IMR-90 (cell line): ENCODE measurements at regions not wholly inside any gene's neighbourhood (a gene's known extent, or its start where the extent isn't known, plus 50 kb on each side); places are given as distances from the start of the nearest gene placed in this dataset.

Experiments
- ATAC-seq: fragments of 200-7000 bp; cut with Tn5 transposase; 2 replicates; pipeline ENCODE4 v1.9.1; 2020; ENCODE audit warnings: low read depth, mild to moderate bottlenecking, moderate library complexity
- BruUV-seq: library from RNA; stranded (reverse); fragments of 400-500 nt; replicated peaks from 2 replicates; lab custom pipeline; 2021; lab: Mats Ljungman, UMichigan
- CTCF ChIA-PET: fragments of 300-600 bp; formaldehyde crosslinking; extraction: SDS; loops from one replicate; lab custom pipeline; 2021; ENCODE audit warnings: antibody characterized with exemption; lab: Yijun Ruan, JAX
- POLR2A ChIA-PET: fragments of 300-600 bp; sonication (Branson Sonifier 250); formaldehyde crosslinking; loops from one replicate; lab custom pipeline; 2022; ENCODE audit warnings: antibody characterized with exemption; ENCODE audit not compliant: unreplicated experiment; lab: Charles Lee
- DNase-seq: peaks from one replicate; pipeline ENCODE4 v3.0.0; 2013
- H2AFZ ChIP-seq: replicated peaks from 2 replicates; pipeline ENCODE3; 2013; ENCODE audit warnings: low read length, mild to moderate bottlenecking; ENCODE audit not compliant: poor library complexity
- H2AK5ac ChIP-seq: 2 replicates; pipeline ENCODE4 v1.6.1; 2013; ENCODE audit warnings: low read depth, low read length, inconsistent platforms
- H2AK9ac ChIP-seq: replicated peaks from 2 replicates; pipeline ENCODE3; 2013; ENCODE audit warnings: mild to moderate bottlenecking, low read depth, low read length, moderate library complexity; ENCODE audit not compliant: poor library complexity
- H2BK120ac ChIP-seq: 2 replicates; pipeline ENCODE4 v1.6.1; 2013; ENCODE audit warnings: low read depth, low read length, inconsistent platforms
- H2BK15ac ChIP-seq: 3 replicates; pipeline ENCODE4 v1.6.1; 2013; ENCODE audit warnings: low read depth, low read length, inconsistent platforms
- H2BK20ac ChIP-seq: 2 replicates; pipeline ENCODE4 v1.6.1; 2013; ENCODE audit warnings: low read depth, mild to moderate bottlenecking, inconsistent platforms, low read length, moderate library complexity
- H2BK5ac ChIP-seq: 2 replicates; pipeline ENCODE4 v1.6.1; 2013; ENCODE audit warnings: mild to moderate bottlenecking, low read depth, low read length, inconsistent platforms; ENCODE audit not compliant: poor library complexity, severe bottlenecking
- H3K14ac ChIP-seq: replicated peaks from 2 replicates; pipeline ENCODE4 v1.6.1; 2013; ENCODE audit warnings: low read depth, low read length, inconsistent platforms
- H3K18ac ChIP-seq: 2 replicates; pipeline ENCODE4 v1.6.1; 2013; ENCODE audit warnings: low read depth, low read length, control low read depth
- H3K23ac ChIP-seq: 2 replicates; pipeline ENCODE4 v1.6.1; 2013; ENCODE audit warnings: low read depth, low read length, inconsistent platforms
- H3K27ac ChIP-seq: 2 replicates; pipeline ENCODE4 v1.5.1; 2013; ENCODE audit warnings: mild to moderate bottlenecking, control low read depth, low read length; ENCODE audit not compliant: insufficient read depth
- H3K27me3 ChIP-seq: 2 replicates; pipeline ENCODE4 v1.6.1; 2013; ENCODE audit warnings: low read length; ENCODE audit not compliant: control insufficient read depth, insufficient read depth
- H3K36me3 ChIP-seq: 2 replicates; pipeline ENCODE4 v1.6.1; 2013; ENCODE audit warnings: low read length, mixed read lengths; ENCODE audit not compliant: control insufficient read depth, insufficient read depth
- H3K4ac ChIP-seq: 2 replicates; pipeline ENCODE4 v1.6.1; 2013; ENCODE audit warnings: low read depth, low read length, inconsistent platforms
- H3K4me1 ChIP-seq: 2 replicates; pipeline ENCODE4 v1.6.1; 2013; ENCODE audit warnings: low read length, mixed read lengths; ENCODE audit not compliant: control insufficient read depth, insufficient read depth
- H3K4me2 ChIP-seq: 2 replicates; pipeline ENCODE4 v1.6.1; 2013; ENCODE audit warnings: low read depth, mild to moderate bottlenecking, control low read depth, low read length, moderate library complexity
- H3K4me3 ChIP-seq: 2 replicates; pipeline ENCODE4 v1.5.1; 2013; ENCODE audit warnings: low read depth, mild to moderate bottlenecking, control low read depth, low read length, moderate library complexity; ENCODE audit not compliant: insufficient read depth
- H3K56ac ChIP-seq: 2 replicates; pipeline ENCODE4 v1.6.1; 2013; ENCODE audit warnings: low read length, inconsistent platforms; ENCODE audit not compliant: insufficient read depth; ENCODE audit errors: extremely low read depth
- H3K79me1 ChIP-seq, 2 experiments: 2 replicates each; pipeline ENCODE4 v1.6.1; 2013; ENCODE audit warnings: low read length in 2 of 2, inconsistent platforms in 1 of 2, low read depth in 1 of 2
- H3K9ac ChIP-seq: 2 replicates; pipeline ENCODE4 v1.6.1; 2013; ENCODE audit warnings: low read depth, low read length, control low read depth
- H3K9me1 ChIP-seq: 2 replicates; pipeline ENCODE4 v1.6.1; 2013; ENCODE audit warnings: low read length, inconsistent platforms; ENCODE audit not compliant: insufficient read depth
- H3K9me3 ChIP-seq: 2 replicates; pipeline ENCODE4 v1.6.1; 2013; ENCODE audit warnings: low read length; ENCODE audit not compliant: control insufficient read depth, insufficient read depth
- H4K20me1 ChIP-seq: 2 replicates; pipeline ENCODE4 v1.6.1; 2013; ENCODE audit warnings: low read length, inconsistent platforms; ENCODE audit not compliant: insufficient read depth
- H4K5ac ChIP-seq: 2 replicates; pipeline ENCODE4 v1.6.1; 2013; ENCODE audit warnings: mild to moderate bottlenecking, low read depth, low read length, control low read depth
- H4K8ac ChIP-seq, 2 experiments: 2 replicates each; pipeline ENCODE4 v1.6.1; 2013; ENCODE audit warnings: low read depth in 2 of 2, low read length in 2 of 2, control low read depth in 1 of 2, inconsistent platforms in 1 of 2
- H4K91ac ChIP-seq: 2 replicates; pipeline ENCODE4 v1.6.1; 2013; ENCODE audit warnings: low read depth, low read length, inconsistent platforms; ENCODE audit not compliant: insufficient read depth
- CEBPB ChIP-seq: IDR thresholded peaks from 2 replicates; pipeline ENCODE4 v1.6.1; 2012; ENCODE audit warnings: low read depth, low read length, improper control_type of control experiment
- NFE2L2 ChIP-seq: fragments of 150-350 bp; IDR thresholded peaks from 2 replicates; pipeline ENCODE4 v1.6.1; 2016; ENCODE audit warnings: low read depth, mild to moderate bottlenecking, low read length
- RCOR1 ChIP-seq: IDR thresholded peaks from 2 replicates; pipeline ENCODE4 v1.6.1; 2012; ENCODE audit warnings: mild to moderate bottlenecking, low read length, improper control_type of control experiment; ENCODE audit not compliant: insufficient replicate concordance
- RFX5 ChIP-seq: IDR thresholded peaks from 2 replicates; pipeline ENCODE4 v1.8.0; 2012; ENCODE audit warnings: low read depth, mild to moderate bottlenecking, low read length, moderate library complexity
- WGBS, 2 experiments: methylation state at CpG; one replicate each; pipeline versions ENCODE4 v1.1.5 to v1.1.7; 2013; ENCODE audit warnings: missing lambda C conversion rate in 2 of 2; ENCODE audit not compliant: insufficient read length in 1 of 2; ENCODE audit errors: extremely low coverage in 2 of 2; 5-methylcytosine and 5-hydroxymethylcytosine counted together
- dilution Hi-C: fragments of 300-500 bp; cut with HindIII; formaldehyde crosslinking; loops from one replicate; pipeline ENCODE4 v1.14.3; 2018; ENCODE audit warnings: low sequenced_read_pairs; ENCODE audit not compliant: unreplicated experiment
- in situ Hi-C: fragments of 300-500 bp; cut with MboI; formaldehyde crosslinking; loops from 3 replicates; pipeline ENCODE4 v1.14.3; 2019; ENCODE audit warnings: low sequenced_read_pairs, inconsistent platforms, mixed read lengths
- intact Hi-C: fragments of 100-400 bp; cut with micrococcal nuclease; formaldehyde crosslinking; loops from 2 replicates; pipeline ENCODE4 v1.10.0; 2022

DNA sequence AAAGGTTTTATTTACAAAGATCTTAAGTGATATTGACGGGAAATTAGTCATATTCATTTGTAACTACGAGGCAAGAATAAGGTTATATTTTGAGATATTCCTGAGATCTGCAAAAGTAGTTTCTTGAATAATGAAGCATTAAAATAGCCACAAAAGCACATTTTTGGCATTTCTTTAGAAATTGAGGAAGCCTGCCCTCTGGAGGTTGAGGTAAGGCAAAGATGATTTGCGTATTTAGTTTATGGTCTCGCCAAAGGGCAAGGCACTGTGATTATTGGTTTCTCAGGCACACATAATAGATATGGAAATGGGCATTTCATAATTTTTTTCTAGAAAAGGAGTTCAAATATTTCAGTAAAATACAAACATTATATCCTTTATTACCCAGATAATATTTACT is 143.7 kb upstream of the RPRM start:
- ChIA-PET CTCF (no interaction called here), POLR2A (no interaction called here)
- Histone ChIP-seq H4K8ac (no peak overlapping the region), H2BK120ac (no peak overlapping the region), H3K14ac (no peak overlapping the region), H4K91ac (no peak overlapping the region), H3K9me1 (no peaks in the 10 kb centered on the region), H4K5ac (no peak overlapping the region), H4K20me1 (no peaks in the 10 kb centered on the region), H3K4ac (no peak overlapping the region), H2AK9ac (no peak overlapping the region), H2BK15ac (no peak overlapping the region), H2AK5ac (no peak overlapping the region), H3K23ac (no peak overlapping the region), H3K4me3 (no peak overlapping the region), H3K27me3 (no peaks in the 10 kb centered on the region), H3K27ac (no peak overlapping the region), H3K9ac (no peak overlapping the region), H2BK20ac (no peak overlapping the region), H2BK5ac (no peak overlapping the region), H2AFZ (no peak overlapping the region), H3K4me2 (no peak overlapping the region), H3K36me3 (no peaks in the 10 kb centered on the region), H3K18ac (no peak overlapping the region), H3K79me1 (no peaks in the 10 kb centered on the region), H3K4me1 (no peaks in the 10 kb centered on the region), H3K56ac (no peak overlapping the region), H3K9me3 (peaks cover 6% of the 10 kb centered on the region; the same call in 1 of the 2 replicates)
- in situ Hi-C loops = no loop called here
- no CpG with 5 or more reads among the region's 4 CpGs for WGBS, 2 experiments
- TF ChIP-seq CEBPB (no peak), NFE2L2 (no peak), RCOR1 (no peak), RFX5 (no peak)
- dilution Hi-C loops = no loop called here
- intact Hi-C loops = no loop called here
- BruUV-seq = no TSS peak
- DNase-seq = no peak
- no peak for ATAC-seq
